HEK293 (cell line): ENCODE measurements at regions not wholly inside any gene's neighbourhood (a gene's known extent, or its start where the extent isn't known, plus 50 kb on each side); places are given as distances from the start of the nearest gene placed in this dataset.
A peak's percentile ranks its signal among the peaks of the same experiment; 100 is the strongest.

Experiments
- CTCF ChIA-PET: fragments of 350-600 bp; formaldehyde crosslinking; extraction: SDS; loops from one replicate; lab custom pipeline; 2021; ENCODE audit warnings: antibody characterized with exemption; lab: Yijun Ruan, JAX
- POLR2A ChIA-PET: fragments of 300-600 bp; formaldehyde crosslinking; extraction: SDS; loops from one replicate; lab custom pipeline; 2020; ENCODE audit warnings: antibody characterized with exemption, inconsistent platforms; lab: Yijun Ruan, JAX
- H3K27ac ChIP-seq: fragments of 200-500 bp; sonication (Bioruptor generic); 2 replicates; pipeline ENCODE4 v1.5.1; 2014; ENCODE audit warnings: low read depth, low read length, control low read depth, inconsistent platforms; ENCODE audit errors: extremely low read depth
- H3K36me3 ChIP-seq, 2 experiments: fragments of 200-500 bp in 1 of 2; sonication (Bioruptor generic) in 1 of 2; 1 replicate in 1 of 2; 2 replicates in 1 of 2; pipeline ENCODE4 v1.5.1; 2014 to 2017; ENCODE audit warnings: inconsistent platforms in 2 of 2, low read length in 2 of 2; ENCODE audit not compliant: control insufficient read depth in 2 of 2, insufficient read depth in 1 of 2
- H3K4me1 ChIP-seq: fragments of 200-500 bp; sonication (Bioruptor generic); 2 replicates; pipeline ENCODE4 v1.5.1; 2014; ENCODE audit warnings: mild to moderate bottlenecking, low read length, inconsistent platforms; ENCODE audit not compliant: control insufficient read depth, insufficient read depth
- H3K4me3 ChIP-seq: 2 replicates; pipeline ENCODE4 v1.5.1; 2011; ENCODE audit warnings: low read depth, mild to moderate bottlenecking, control low read depth, low read length, moderate library complexity
- H3K9me3 ChIP-seq: fragments of 200-500 bp; sonication (Bioruptor generic); 2 replicates; pipeline ENCODE4 v1.5.1; 2014; ENCODE audit warnings: low read depth, low read length, inconsistent platforms; ENCODE audit not compliant: control insufficient read depth, insufficient read depth
- EGR2 ChIP-seq: fragments of 450-650 bp; formaldehyde crosslinking; IDR thresholded peaks from 2 replicates; pipeline ENCODE4 v1.5.1; 2016; ENCODE audit warnings: low read depth, missing biosample characterization, missing genetic modification characterization
- GLI4 ChIP-seq: fragments of 450-650 bp; formaldehyde crosslinking; IDR thresholded peaks from 2 replicates; pipeline ENCODE4 v1.5.1; 2016; ENCODE audit warnings: missing biosample characterization, missing genetic modification characterization
- HOXC10 ChIP-seq: sonication (generic); formaldehyde crosslinking; IDR thresholded peaks from 2 replicates; pipeline ENCODE4 v1.8.1; 2023; ENCODE audit warnings: mild to moderate bottlenecking, missing genetic modification reagents
- HOXD13 ChIP-seq: sonication (generic); formaldehyde crosslinking; IDR thresholded peaks from 2 replicates; pipeline ENCODE4 v1.8.0; 2022; ENCODE audit warnings: missing genetic modification reagents, borderline replicate concordance
- REST ChIP-seq: fragments of 450-650 bp; formaldehyde crosslinking; IDR thresholded peaks from 2 replicates; pipeline ENCODE4 v1.5.1; 2016; ENCODE audit warnings: missing biosample characterization, missing genetic modification characterization
- ZBTB17 ChIP-seq: fragments of 450-650 bp; formaldehyde crosslinking; IDR thresholded peaks from 2 replicates; pipeline ENCODE4 v1.5.1; 2016; ENCODE audit warnings: missing biosample characterization, missing genetic modification characterization
- ZBTB20 ChIP-seq: fragments of 450-650 bp; formaldehyde crosslinking; IDR thresholded peaks from 2 replicates; pipeline ENCODE4 v1.5.1; 2016; ENCODE audit warnings: missing biosample characterization, missing genetic modification characterization
- ZBTB21 ChIP-seq: fragments of 450-650 bp; formaldehyde crosslinking; IDR thresholded peaks from 2 replicates; pipeline ENCODE4 v1.5.1; 2017; ENCODE audit warnings: missing biosample characterization, missing genetic modification characterization
- ZNF174 ChIP-seq: fragments of 450-650 bp; formaldehyde crosslinking; IDR thresholded peaks from 2 replicates; pipeline ENCODE4 v1.5.0; 2017; ENCODE audit warnings: missing biosample characterization, mild to moderate bottlenecking, missing genetic modification characterization
- ZNF175 ChIP-seq: fragments of 450-650 bp; formaldehyde crosslinking; IDR thresholded peaks from 2 replicates; pipeline ENCODE4 v1.5.1; 2016; ENCODE audit warnings: missing biosample characterization, missing genetic modification characterization
- ZNF266 ChIP-seq: fragments of 450-650 bp; formaldehyde crosslinking; IDR thresholded peaks from 2 replicates; pipeline ENCODE4 v1.5.1; 2016; ENCODE audit warnings: missing biosample characterization, missing genetic modification characterization, low read depth
- ZNF362 ChIP-seq: fragments of 450-650 bp; formaldehyde crosslinking; IDR thresholded peaks from 2 replicates; pipeline ENCODE4 v1.5.1; 2016; ENCODE audit warnings: missing biosample characterization, missing genetic modification characterization
- ZNF529 ChIP-seq: fragments of 450-650 bp; formaldehyde crosslinking; IDR thresholded peaks from 2 replicates; pipeline ENCODE4 v1.5.1; 2017; ENCODE audit warnings: missing genetic modification characterization, missing biosample characterization; ENCODE audit not compliant: insufficient replicate concordance
- ZNF530 ChIP-seq: fragments of 450-650 bp; formaldehyde crosslinking; IDR thresholded peaks from 2 replicates; pipeline ENCODE4 v1.5.1; 2016; ENCODE audit warnings: low read depth, missing biosample characterization, missing genetic modification characterization
- ZNF558 ChIP-seq: fragments of 450-650 bp; formaldehyde crosslinking; IDR thresholded peaks from 2 replicates; pipeline ENCODE4 v1.5.1; 2016; ENCODE audit warnings: missing biosample characterization, missing genetic modification characterization
- ZNF677 ChIP-seq: fragments of 450-650 bp; IDR thresholded peaks from 2 replicates; pipeline ENCODE4 v1.5.0; 2018; ENCODE audit warnings: missing biosample characterization, mild to moderate bottlenecking, missing genetic modification characterization, moderate library complexity
- ZNF768 ChIP-seq: fragments of 450-650 bp; formaldehyde crosslinking; IDR thresholded peaks from 2 replicates; pipeline ENCODE4 v1.5.1; 2018; ENCODE audit warnings: missing biosample characterization, mild to moderate bottlenecking, missing genetic modification characterization
- ZNF785 ChIP-seq: fragments of 450-650 bp; formaldehyde crosslinking; IDR thresholded peaks from 2 replicates; pipeline ENCODE4 v1.5.1; 2016; ENCODE audit warnings: missing biosample characterization, missing genetic modification characterization
- ZNF830 ChIP-seq: fragments of 450-650 bp; IDR thresholded peaks from 2 replicates; pipeline ENCODE4 v1.5.0; 2018; ENCODE audit warnings: missing biosample characterization, missing genetic modification characterization, low read depth, mild to moderate bottlenecking, moderate library complexity
- ZSCAN30 ChIP-seq: fragments of 450-650 bp; IDR thresholded peaks from 2 replicates; pipeline ENCODE4 v1.5.1; 2018; ENCODE audit warnings: missing biosample characterization, mild to moderate bottlenecking, missing genetic modification characterization, moderate library complexity
- TF ChIP-seq, protein P1 (sequence below): fragments of 450-650 bp; formaldehyde crosslinking; IDR thresholded peaks from 2 replicates; pipeline ENCODE4 v1.5.1; 2016; ENCODE audit warnings: missing biosample characterization, missing genetic modification characterization, low read depth

GRCh38 chr20:19004975-19005374 lies 191.4 kb downstream of the SCP2D1 start:
- TF ChIP-seq HOXC10 (CRISPR knock-in tag) (no peak), ZNF558 (tag by site-specific recombination) (no peak), ZSCAN30 (no peak), ZNF175 (tag by site-specific recombination) (no peak), ZNF785 (no peak), ZNF529 (tag by site-specific recombination) (no peak), ZNF830 (tag by site-specific recombination) (no peak), EGR2 (tag by site-specific recombination) (no peak), ZBTB21 (tag by site-specific recombination) (no peak)
- Histone ChIP-seq H3K9me3 (no peaks in the 10 kb centered on the region), H3K4me3 (no peak overlapping the region), H3K36me3 (no peaks in the 10 kb centered on the region), H3K27ac (no peak overlapping the region), H3K4me1 (no peaks in the 10 kb centered on the region)
- POLR2A ChIA-PET, result no interaction called here
- CTCF ChIA-PET, result no interaction called here

GRCh38 chr20:19008497-19008896 lies 194.9 kb downstream of the SCP2D1 start:
- peak; percentile 92 for TF ChIP-seq REST (tag by site-specific recombination)
- no peak for TF ChIP-seq ZNF530
- POLR2A ChIA-PET, result no interaction called here
- Histone ChIP-seq H3K9me3 (no peaks in the 10 kb centered on the region), H3K36me3 (no peaks in the 10 kb centered on the region), H3K4me3 (no peak overlapping the region), H3K4me1 (no peaks in the 10 kb centered on the region), H3K27ac (no peak overlapping the region)
- CTCF ChIA-PET, result interaction anchor here (0.5 to 0.6 kb wide), 2 partner anchors 22 to 251 kb away, joined by 3 to 4 read pairs; no protein-coding TSS in a partner anchor

GRCh38 chr20:19009081-19009688 lies 195.6 kb downstream of the SCP2D1 start:
- Histone ChIP-seq H3K27ac (no peak overlapping the region), H3K4me1 (no peaks in the 10 kb centered on the region), H3K36me3 (no peaks in the 10 kb centered on the region), H3K4me3 (no peak overlapping the region), H3K9me3 (no peaks in the 10 kb centered on the region)
- CTCF ChIA-PET, result no interaction called here
- TF ChIP-seq ZNF362 (tag by site-specific recombination) (no peak), ZNF768 (tag by site-specific recombination) (no peak), ZBTB20 (no peak), ZNF677 (no peak), HOXD13 (CRISPR knock-in tag) (no peak), ZBTB17 (tag by site-specific recombination) (no peak), GLI4 (tag by site-specific recombination) (no peak), ZNF266 (tag by site-specific recombination) (no peak), ZNF174 (tag by site-specific recombination) (no peak)
- TF ChIP-seq, protein P1, sequence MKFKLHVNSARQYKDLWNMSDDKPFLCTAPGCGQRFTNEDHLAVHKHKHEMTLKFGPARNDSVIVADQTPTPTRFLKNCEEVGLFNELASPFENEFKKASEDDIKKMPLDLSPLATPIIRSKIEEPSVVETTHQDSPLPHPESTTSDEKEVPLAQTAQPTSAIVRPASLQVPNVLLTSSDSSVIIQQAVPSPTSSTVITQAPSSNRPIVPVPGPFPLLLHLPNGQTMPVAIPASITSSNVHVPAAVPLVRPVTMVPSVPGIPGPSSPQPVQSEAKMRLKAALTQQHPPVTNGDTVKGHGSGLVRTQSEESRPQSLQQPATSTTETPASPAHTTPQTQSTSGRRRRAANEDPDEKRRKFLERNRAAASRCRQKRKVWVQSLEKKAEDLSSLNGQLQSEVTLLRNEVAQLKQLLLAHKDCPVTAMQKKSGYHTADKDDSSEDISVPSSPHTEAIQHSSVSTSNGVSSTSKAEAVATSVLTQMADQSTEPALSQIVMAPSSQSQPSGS (tag by site-specific recombination), result no peak
- POLR2A ChIA-PET, result no interaction called here
